ENCODE measurements at regions not wholly inside any gene's neighbourhood (a gene's known extent, or its start where the extent isn't known, plus 50 kb on each side); places are given as distances from the start of the nearest gene placed in this dataset.

DNA sequence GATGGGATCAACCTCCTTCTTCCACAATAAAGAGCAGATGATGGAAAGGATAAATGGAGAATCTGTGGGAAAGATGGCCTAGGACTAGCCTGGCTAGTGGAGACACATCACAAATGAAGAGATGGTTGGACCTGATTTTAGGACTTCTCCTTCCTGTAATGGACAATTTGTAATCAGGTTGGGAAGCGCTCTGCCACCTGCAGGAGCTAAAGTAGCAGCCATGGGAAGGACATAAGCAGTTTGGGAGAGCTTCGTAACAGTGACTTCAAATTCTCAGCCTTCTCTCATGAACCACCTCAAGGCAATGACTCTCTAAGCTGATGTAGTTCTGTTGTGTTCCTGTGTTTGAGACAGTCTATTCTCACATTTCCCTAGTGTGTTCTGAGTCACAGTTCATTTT lies 137.9 kb upstream of the BMP2 start:
- H3K9ac ChIP-seq (ENCODE audit: low read length): no peak overlapping the region
- H3K9me3 ChIP-seq (ENCODE audit: insufficient read depth, low read depth, low read length): no peaks in the 10 kb centered on the region
- no peak overlapping the region for H4K91ac ChIP-seq (ENCODE audit: low read depth, low read length)
- H3K79me2 ChIP-seq (ENCODE audit: control insufficient read depth, insufficient read depth, low read length, poor library complexity): no peaks in the 10 kb centered on the region
- H3K4me1 ChIP-seq (ENCODE audit: control insufficient read depth in 1 of 2, insufficient read depth in 2 of 2, low read length in 2 of 2): no peaks in the 10 kb centered on the region
- DNase-seq: no peak
- H3K4me2 ChIP-seq (ENCODE audit: low read length): no peak overlapping the region
- no peak overlapping the region for H2AK5ac ChIP-seq (ENCODE audit: low read length)
- H2BK12ac ChIP-seq (ENCODE audit: low read length): no peak overlapping the region
- no peak overlapping the region for H3K4ac ChIP-seq (ENCODE audit: low read depth, low read length)
- no peaks in the 10 kb centered on the region for H3K36me3 ChIP-seq (ENCODE audit: control insufficient read depth in 1 of 2, insufficient read depth in 2 of 2, low read length in 2 of 2)
- H3K27ac ChIP-seq (ENCODE audit: low read depth, low read length): no peak overlapping the region
- H3K14ac ChIP-seq (ENCODE audit: low read length): no peak overlapping the region
- WGBS (ENCODE audit: extremely low coverage, insufficient coverage, insufficient read length): no CpG with 5 or more reads among the region's 2 CpGs
- H3K4me3 ChIP-seq (ENCODE audit: low read depth, low read length): no peak overlapping the region
- H3K18ac ChIP-seq (ENCODE audit: low read length): no peak overlapping the region
- H2BK5ac ChIP-seq (ENCODE audit: low read depth, low read length, poor library complexity): no peak overlapping the region
- no peak overlapping the region for H4K8ac ChIP-seq (ENCODE audit: low read depth, low read length)
- no peak overlapping the region for H2AFZ ChIP-seq (ENCODE audit: insufficient read depth, low read length, poor library complexity)
- no peaks in the 10 kb centered on the region for H3K79me1 ChIP-seq (ENCODE audit: low read length)
- H2BK120ac ChIP-seq (ENCODE audit: insufficient read depth, low read length, poor library complexity): no peak overlapping the region
- no peak overlapping the region for H3K23ac ChIP-seq (ENCODE audit: low read length)
- no peaks in the 10 kb centered on the region for H3K27me3 ChIP-seq (ENCODE audit: insufficient read depth, low read length)
- no peak overlapping the region for H4K12ac ChIP-seq (ENCODE audit: low read depth, low read length)

DNA sequence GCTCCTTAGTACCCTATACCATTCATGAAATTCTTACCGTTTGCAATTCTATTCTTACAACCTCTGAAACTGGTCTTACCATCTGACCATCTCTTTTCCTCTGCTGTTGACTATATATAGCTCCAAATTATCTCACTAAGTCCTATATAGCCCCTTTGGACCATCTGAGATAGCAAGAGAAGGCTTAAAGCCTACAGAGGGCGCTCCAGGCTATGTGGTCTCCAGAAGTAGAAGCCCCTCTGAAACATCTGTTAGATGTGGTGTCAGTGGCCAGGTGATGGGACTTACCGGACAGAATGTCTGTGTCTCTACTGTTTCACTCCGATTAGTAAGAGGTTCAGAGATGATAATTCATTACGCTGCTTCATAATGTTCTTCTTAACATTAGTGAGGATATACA lies 140.7 kb upstream of the BMP2 start:
- Histone ChIP-seq H3K18ac (ENCODE audit: low read length) (no peak overlapping the region), H2BK12ac (ENCODE audit: low read length) (no peak overlapping the region), H3K4me2 (ENCODE audit: low read length) (no peak overlapping the region), H4K12ac (ENCODE audit: low read depth, low read length) (no peak overlapping the region), H3K4ac (ENCODE audit: low read depth, low read length) (no peak overlapping the region), H3K23ac (ENCODE audit: low read length) (no peak overlapping the region), H2AFZ (ENCODE audit: insufficient read depth, low read length, poor library complexity) (no peak overlapping the region), H3K4me1 (ENCODE audit: control insufficient read depth in 1 of 2, insufficient read depth in 2 of 2, low read length in 2 of 2) (no peaks in the 10 kb centered on the region), H2AK5ac (ENCODE audit: low read length) (no peak overlapping the region), H3K9ac (ENCODE audit: low read length) (no peak overlapping the region), H3K14ac (ENCODE audit: low read length) (no peak overlapping the region), H4K8ac (ENCODE audit: low read depth, low read length) (no peak overlapping the region), H3K4me3 (ENCODE audit: low read depth, low read length) (no peak overlapping the region), H4K91ac (ENCODE audit: low read depth, low read length) (no peak overlapping the region), H3K36me3 (ENCODE audit: control insufficient read depth in 1 of 2, insufficient read depth in 2 of 2, low read length in 2 of 2) (no peaks in the 10 kb centered on the region), H2BK120ac (ENCODE audit: insufficient read depth, low read length, poor library complexity) (no peak overlapping the region), H2BK5ac (ENCODE audit: low read depth, low read length, poor library complexity) (no peak overlapping the region), H3K79me2 (ENCODE audit: control insufficient read depth, insufficient read depth, low read length, poor library complexity) (no peaks in the 10 kb centered on the region), H3K9me3 (ENCODE audit: insufficient read depth, low read depth, low read length) (no peaks in the 10 kb centered on the region), H3K27ac (ENCODE audit: low read depth, low read length) (no peak overlapping the region), H3K79me1 (ENCODE audit: low read length) (no peaks in the 10 kb centered on the region), H3K27me3 (ENCODE audit: insufficient read depth, low read length) (no peaks in the 10 kb centered on the region)
- no CpG with 5 or more reads among the region's 5 CpGs for WGBS (ENCODE audit: extremely low coverage, insufficient coverage, insufficient read length)
- DNase-seq: no peak

DNA sequence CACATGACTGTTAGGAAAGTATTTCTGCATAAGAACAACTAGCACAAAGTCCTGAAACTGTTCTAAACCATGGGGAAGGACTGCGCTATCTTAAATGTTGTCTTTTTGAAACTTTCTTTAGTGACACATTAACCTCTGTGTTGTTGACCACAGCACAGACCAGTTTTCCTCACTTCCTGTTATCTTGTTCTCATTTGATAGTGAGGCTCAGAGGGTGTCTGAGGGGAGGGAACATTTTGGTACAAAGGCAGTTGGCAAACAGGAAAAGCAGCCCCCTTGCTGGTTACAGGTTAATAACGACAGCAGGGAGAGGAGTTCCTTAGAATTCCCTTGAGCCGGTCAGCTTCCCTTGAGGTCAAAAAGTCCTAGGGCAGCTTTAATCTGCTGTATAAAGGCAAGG lies 143.5 kb upstream of the BMP2 start:
- H2BK5ac ChIP-seq (ENCODE audit: low read depth, low read length, poor library complexity): no peak overlapping the region
- no peak overlapping the region for H2AK5ac ChIP-seq (ENCODE audit: low read length)
- H3K4me2 ChIP-seq (ENCODE audit: low read length): no peak overlapping the region
- H3K14ac ChIP-seq (ENCODE audit: low read length): no peak overlapping the region
- H3K27me3 ChIP-seq (ENCODE audit: insufficient read depth, low read length): no peaks in the 10 kb centered on the region
- no peak overlapping the region for H3K27ac ChIP-seq (ENCODE audit: low read depth, low read length)
- H3K18ac ChIP-seq (ENCODE audit: low read length): no peak overlapping the region
- H4K12ac ChIP-seq (ENCODE audit: low read depth, low read length): no peak overlapping the region
- H3K4ac ChIP-seq (ENCODE audit: low read depth, low read length): no peak overlapping the region
- no peaks in the 10 kb centered on the region for H3K79me1 ChIP-seq (ENCODE audit: low read length)
- no peak for DNase-seq
- no peak overlapping the region for H4K8ac ChIP-seq (ENCODE audit: low read depth, low read length)
- no peak overlapping the region for H3K9ac ChIP-seq (ENCODE audit: low read length)
- no peak overlapping the region for H4K91ac ChIP-seq (ENCODE audit: low read depth, low read length)
- H3K9me3 ChIP-seq (ENCODE audit: insufficient read depth, low read depth, low read length): no peaks in the 10 kb centered on the region
- no peak overlapping the region for H2BK12ac ChIP-seq (ENCODE audit: low read length)
- H3K4me3 ChIP-seq (ENCODE audit: low read depth, low read length): no peak overlapping the region
- WGBS (ENCODE audit: extremely low coverage, insufficient coverage, insufficient read length): no CpG with 5 or more reads among the region's 3 CpGs
- H3K4me1 ChIP-seq (ENCODE audit: control insufficient read depth in 1 of 2, insufficient read depth in 2 of 2, low read length in 2 of 2): no peaks in the 10 kb centered on the region
- no peaks in the 10 kb centered on the region for H3K36me3 ChIP-seq (ENCODE audit: control insufficient read depth in 1 of 2, insufficient read depth in 2 of 2, low read length in 2 of 2)
- no peak overlapping the region for H2AFZ ChIP-seq (ENCODE audit: insufficient read depth, low read length, poor library complexity)
- H2BK120ac ChIP-seq (ENCODE audit: insufficient read depth, low read length, poor library complexity): no peak overlapping the region
- H3K23ac ChIP-seq (ENCODE audit: low read length): no peak overlapping the region
- no peaks in the 10 kb centered on the region for H3K79me2 ChIP-seq (ENCODE audit: control insufficient read depth, insufficient read depth, low read length, poor library complexity)

DNA sequence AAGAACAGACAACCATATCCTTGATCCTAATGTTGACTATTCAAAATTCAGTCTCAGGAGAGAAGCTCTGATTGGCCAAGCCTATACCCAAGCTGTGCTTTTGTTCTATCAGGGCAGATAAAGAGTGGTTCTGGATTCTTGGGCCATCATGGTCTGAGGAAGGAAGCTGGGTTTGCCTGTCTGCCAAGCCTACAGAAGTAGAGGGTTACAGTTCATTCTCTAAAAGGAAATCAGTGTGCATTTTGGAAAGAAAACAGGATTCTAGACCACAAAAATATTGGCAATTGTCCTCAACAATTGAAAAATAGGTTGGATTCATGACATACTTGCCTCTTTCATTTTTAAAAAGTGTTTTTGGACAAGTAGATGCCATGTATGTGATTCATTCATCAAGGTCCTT lies 145.4 kb upstream of the BMP2 start:
- H4K91ac ChIP-seq (ENCODE audit: low read depth, low read length): no peak overlapping the region
- no peaks in the 10 kb centered on the region for H3K9me3 ChIP-seq (ENCODE audit: insufficient read depth, low read depth, low read length)
- no peak overlapping the region for H4K8ac ChIP-seq (ENCODE audit: low read depth, low read length)
- H3K27ac ChIP-seq (ENCODE audit: low read depth, low read length): no peak overlapping the region
- H3K36me3 ChIP-seq (ENCODE audit: control insufficient read depth in 1 of 2, insufficient read depth in 2 of 2, low read length in 2 of 2): no peaks in the 10 kb centered on the region
- H2BK12ac ChIP-seq (ENCODE audit: low read length): no peak overlapping the region
- H3K9ac ChIP-seq (ENCODE audit: low read length): no peak overlapping the region
- H3K4ac ChIP-seq (ENCODE audit: low read depth, low read length): no peak overlapping the region
- no peak overlapping the region for H2BK120ac ChIP-seq (ENCODE audit: insufficient read depth, low read length, poor library complexity)
- H2AFZ ChIP-seq (ENCODE audit: insufficient read depth, low read length, poor library complexity): no peak overlapping the region
- no peak overlapping the region for H3K18ac ChIP-seq (ENCODE audit: low read length)
- H3K27me3 ChIP-seq (ENCODE audit: insufficient read depth, low read length): no peaks in the 10 kb centered on the region
- no peak overlapping the region for H3K23ac ChIP-seq (ENCODE audit: low read length)
- H3K79me2 ChIP-seq (ENCODE audit: control insufficient read depth, insufficient read depth, low read length, poor library complexity): no peaks in the 10 kb centered on the region
- no peak overlapping the region for H4K12ac ChIP-seq (ENCODE audit: low read depth, low read length)
- no peak overlapping the region for H3K14ac ChIP-seq (ENCODE audit: low read length)
- no peak for DNase-seq
- no peak overlapping the region for H2AK5ac ChIP-seq (ENCODE audit: low read length)
- no peak overlapping the region for H2BK5ac ChIP-seq (ENCODE audit: low read depth, low read length, poor library complexity)
- no peak overlapping the region for H3K4me2 ChIP-seq (ENCODE audit: low read length)
- H3K4me3 ChIP-seq (ENCODE audit: low read depth, low read length): no peak overlapping the region
- H3K79me1 ChIP-seq (ENCODE audit: low read length): no peaks in the 10 kb centered on the region
- no peaks in the 10 kb centered on the region for H3K4me1 ChIP-seq (ENCODE audit: control insufficient read depth in 1 of 2, insufficient read depth in 2 of 2, low read length in 2 of 2)

DNA sequence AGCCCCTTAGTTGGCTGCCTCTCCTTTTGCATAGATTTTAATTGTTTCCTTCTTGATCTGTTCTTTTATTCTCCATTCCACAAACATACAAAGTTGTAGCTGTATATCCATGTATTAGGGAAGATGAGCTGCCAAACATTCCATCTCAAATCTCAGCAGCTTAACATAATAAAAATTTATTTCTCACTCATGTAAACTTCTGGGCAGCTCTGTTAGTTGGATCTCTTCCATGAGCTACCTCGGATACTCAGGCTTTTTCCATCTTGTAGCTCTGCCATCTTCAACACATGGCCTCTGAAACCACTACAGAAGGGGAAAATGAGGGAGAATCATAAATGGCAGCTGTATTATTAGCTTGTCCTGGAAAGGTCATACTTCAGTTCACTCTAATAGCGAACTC lies 149.4 kb upstream of the BMP2 start:
- H3K4ac ChIP-seq (ENCODE audit: low read depth, low read length): no peak overlapping the region
- H4K91ac ChIP-seq (ENCODE audit: low read depth, low read length): no peak overlapping the region
- no peak overlapping the region for H3K23ac ChIP-seq (ENCODE audit: low read length)
- H2AK5ac ChIP-seq (ENCODE audit: low read length): no peak overlapping the region
- no peak overlapping the region for H3K14ac ChIP-seq (ENCODE audit: low read length)
- WGBS (ENCODE audit: extremely low coverage, insufficient coverage, insufficient read length): no CpG with 5 or more reads among the region's 2 CpGs
- no peak overlapping the region for H3K18ac ChIP-seq (ENCODE audit: low read length)
- H3K36me3 ChIP-seq (ENCODE audit: control insufficient read depth in 1 of 2, insufficient read depth in 2 of 2, low read length in 2 of 2): no peaks in the 10 kb centered on the region
- no peak overlapping the region for H3K4me2 ChIP-seq (ENCODE audit: low read length)
- H2AFZ ChIP-seq (ENCODE audit: insufficient read depth, low read length, poor library complexity): no peak overlapping the region
- no peak for DNase-seq
- no peaks in the 10 kb centered on the region for H3K79me1 ChIP-seq (ENCODE audit: low read length)
- H4K8ac ChIP-seq (ENCODE audit: low read depth, low read length): no peak overlapping the region
- no peaks in the 10 kb centered on the region for H3K9me3 ChIP-seq (ENCODE audit: insufficient read depth, low read depth, low read length)
- H3K79me2 ChIP-seq (ENCODE audit: control insufficient read depth, insufficient read depth, low read length, poor library complexity): no peaks in the 10 kb centered on the region
- no peak overlapping the region for H3K9ac ChIP-seq (ENCODE audit: low read length)
- H2BK120ac ChIP-seq (ENCODE audit: insufficient read depth, low read length, poor library complexity): no peak overlapping the region
- H4K12ac ChIP-seq (ENCODE audit: low read depth, low read length): no peak overlapping the region
- no peak overlapping the region for H3K27ac ChIP-seq (ENCODE audit: low read depth, low read length)
- H2BK12ac ChIP-seq (ENCODE audit: low read length): no peak overlapping the region
- no peak overlapping the region for H2BK5ac ChIP-seq (ENCODE audit: low read depth, low read length, poor library complexity)
- H3K4me1 ChIP-seq (ENCODE audit: control insufficient read depth in 1 of 2, insufficient read depth in 2 of 2, low read length in 2 of 2): no peaks in the 10 kb centered on the region
- no peaks in the 10 kb centered on the region for H3K27me3 ChIP-seq (ENCODE audit: insufficient read depth, low read length)
- H3K4me3 ChIP-seq (ENCODE audit: low read depth, low read length): no peak overlapping the region

Data from trophoblast cell (in vitro differentiated cells and primary cell).